Esophagus mucosa (tissue), 1 donor: ENCODE measurements at regions not wholly inside any gene's neighbourhood (a gene's known extent, or its start where the extent isn't known, plus 50 kb on each side); places are given as distances from the start of the nearest gene placed in this dataset.

Experiments used
- ATAC-seq: fragments of 200-7000 bp; cut with Tn5 transposase; one replicate; pipeline ENCODE4 v1.9.1; 2020
- donor health status: DM: yes; HTN: yes; CAD: no.

GRCh38 chr17:73987845-73988509 lies 215.5 kb upstream of the RPL38 start:
- ATAC-seq, result no peak

- ATAC-seq, result no peak
Measured at GRCh38 chr17:73989671-73990070, 213.8 kb upstream of the RPL38 start.

GRCh38 chr17:73990290-73990689 lies 213.2 kb upstream of the RPL38 start:
- ATAC-seq, result no peak

GRCh38 chr17:73991260-73991659 lies 212.2 kb upstream of the RPL38 start:
- ATAC-seq, result no peak

GRCh38 chr17:73994946-73995345 lies 208.5 kb upstream of the RPL38 start:
- ATAC-seq, result no peak

- ATAC-seq, result no peak
Measured at GRCh38 chr17:73997059-73997458, 206.4 kb upstream of the RPL38 start.

- no peak for ATAC-seq
Measured at GRCh38 chr17:73998249-73998648, 205.2 kb upstream of the RPL38 start.

- peak; percentile 88 for ATAC-seq
Measured at GRCh38 chr17:73998653-73999645, 204.5 kb upstream of the RPL38 start.

GRCh38 chr17:74001145-74001544 lies 202.3 kb upstream of the RPL38 start:
- no peak for ATAC-seq

GRCh38 chr17:74002241-74002640 lies 201.2 kb upstream of the RPL38 start:
- no peak for ATAC-seq

- ATAC-seq, result no peak
Measured at GRCh38 chr17:74004056-74004455, 199.4 kb upstream of the RPL38 start.

GRCh38 chr17:74005790-74006189 lies 197.7 kb upstream of the RPL38 start:
- no peak for ATAC-seq

- no peak for ATAC-seq
Measured at GRCh38 chr17:74006371-74006770, 197.1 kb upstream of the RPL38 start.

GRCh38 chr17:74008196-74008595 lies 195.3 kb upstream of the RPL38 start:
- ATAC-seq, result no peak

- no peak for ATAC-seq
Measured at GRCh38 chr17:74009056-74009625, 194.3 kb upstream of the RPL38 start.

- ATAC-seq, result no peak
Measured at GRCh38 chr17:74010903-74011302, 192.6 kb upstream of the RPL38 start.

- no peak for ATAC-seq
Measured at GRCh38 chr17:74011966-74012365, 191.5 kb upstream of the RPL38 start.

GRCh38 chr17:74012465-74012864 lies 191.0 kb upstream of the RPL38 start:
- ATAC-seq, result no peak

- no peak for ATAC-seq
Measured at GRCh38 chr17:74015316-74015715, 188.2 kb upstream of the RPL38 start.

GRCh38 chr17:74015990-74016389 lies 187.5 kb upstream of the RPL38 start:
- ATAC-seq, result no peak

GRCh38 chr17:74016461-74016860 lies 187.0 kb upstream of the RPL38 start:
- no peak for ATAC-seq

GRCh38 chr17:74017466-74017865 lies 186.0 kb upstream of the RPL38 start:
- no peak for ATAC-seq

- no peak for ATAC-seq
Measured at GRCh38 chr17:74018115-74018514, 185.4 kb upstream of the RPL38 start.

- ATAC-seq, result no peak
Measured at GRCh38 chr17:74019271-74019670, 184.2 kb upstream of the RPL38 start.
